OCI-LY1 (cell line): ENCODE measurements at regions not wholly inside any gene's neighbourhood (a gene's known extent, or its start where the extent isn't known, plus 50 kb on each side); places are given as distances from the start of the nearest gene placed in this dataset.

Source experiments
- CTCF ChIP-seq: fragments of 200-600 bp; sonication (generic), shearing (Covaris generic); IDR thresholded peaks from 2 replicates; pipeline ENCODE4 v1.5.1; 2017; ENCODE audit warnings: mild to moderate bottlenecking, antibody characterized with exemption, low read length, moderate library complexity, mixed read lengths
- EZH2 ChIP-seq: fragments of 200-600 bp; sonication (generic), shearing (Covaris generic); IDR thresholded peaks from 2 replicates; pipeline ENCODE4 v1.8.0; 2017; ENCODE audit warnings: borderline replicate concordance, mixed run types, mild to moderate bottlenecking, antibody characterized with exemption, low read length, moderate library complexity, mixed read lengths

GRCh38 chr1:191034132-191034531, 556.5 kb upstream of the BRINP3 start:
- TF ChIP-seq CTCF = no peak
- no peak for TF ChIP-seq EZH2
